NCI-H748 (cell line): ENCODE measurements at regions not wholly inside any gene's neighbourhood (a gene's known extent, or its start where the extent isn't known, plus 50 kb on each side); places are given as distances from the start of the nearest gene placed in this dataset.

Experiments
- DNase-seq: peaks from one replicate; lab custom pipeline; 2025; ENCODE audit not compliant: unreplicated experiment; lab: John Stamatoyannopoulos, UW

GRCh38 chrX:45894864-45895645 lies 650.2 kb downstream of the ZNF674 start:
- DNase-seq, result no peak

- DNase-seq, result no peak
These were observed 655.8 kb downstream of the ZNF674 start for GRCh38 chrX:45889471-45889870.

DNA sequence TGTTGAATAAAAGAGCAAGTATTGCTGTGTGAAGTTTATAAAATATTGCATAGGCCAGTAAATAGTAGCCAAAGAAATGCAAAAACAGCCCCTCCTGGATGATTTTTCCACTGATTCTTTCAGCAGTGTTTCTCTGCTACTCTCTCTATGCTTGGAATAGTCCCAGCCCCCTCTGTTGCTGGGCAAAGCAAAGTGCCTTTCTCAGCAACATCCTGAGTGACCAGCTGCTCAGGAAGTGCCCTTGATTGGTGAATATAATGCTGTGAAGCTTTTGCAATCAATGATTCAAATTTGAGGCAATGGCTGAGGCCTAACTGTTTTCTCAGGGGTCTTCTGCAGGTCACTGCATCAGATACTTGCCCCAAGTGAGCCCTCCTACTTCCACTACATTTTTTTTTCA lies 656.7 kb downstream of the ZNF674 start:
- DNase-seq, result no peak

- no peak for DNase-seq
These were observed 659.3 kb downstream of the ZNF674 start for GRCh38 chrX:45885931-45886330.

DNA sequence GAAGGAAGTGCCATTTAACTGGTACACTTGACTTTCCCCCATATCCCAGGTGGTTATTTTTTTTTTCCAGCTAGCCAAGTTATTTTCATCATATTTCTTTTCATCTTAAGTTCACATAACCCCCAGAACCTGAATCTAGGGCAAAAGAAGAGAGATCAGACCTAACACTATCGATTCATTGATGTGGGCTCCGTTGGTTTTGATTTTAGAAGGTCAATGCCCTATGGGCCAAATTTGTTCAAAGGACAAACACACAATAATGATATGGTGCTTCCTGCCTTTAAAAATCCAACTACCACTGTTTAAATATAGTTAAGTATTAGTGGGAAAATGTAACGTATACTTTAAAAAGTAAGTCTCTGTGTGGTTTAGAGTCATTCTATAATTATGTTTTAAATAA lies 665.7 kb downstream of the ZNF674 start:
- DNase-seq, result no peak

GRCh38 chrX:45876206-45876605 lies 669.0 kb downstream of the ZNF674 start:
- no peak for DNase-seq

GRCh38 chrX:45873781-45874180 lies 671.4 kb downstream of the ZNF674 start:
- DNase-seq, result peak; percentile 28

DNA sequence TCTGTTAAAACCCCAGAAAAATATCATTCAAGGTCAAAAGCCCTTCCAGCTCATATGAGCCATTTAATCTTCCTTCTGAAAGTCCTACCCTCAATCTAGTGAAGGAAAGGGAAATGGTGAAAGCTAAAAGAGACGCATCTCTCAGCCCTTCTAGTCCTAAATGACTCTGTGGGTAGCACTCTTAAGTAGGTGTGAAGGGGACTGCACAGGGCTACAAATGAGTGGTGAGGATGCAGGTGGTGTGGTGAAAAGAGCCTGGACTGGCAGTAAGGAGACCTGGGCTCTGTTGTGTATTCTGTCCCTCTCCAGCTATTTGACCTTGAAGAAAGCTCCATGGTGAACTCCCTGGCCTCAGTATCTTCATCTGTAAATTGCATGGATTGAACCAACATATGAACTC lies 671.8 kb upstream of the DIPK2B start:
- DNase-seq, result no peak

DNA sequence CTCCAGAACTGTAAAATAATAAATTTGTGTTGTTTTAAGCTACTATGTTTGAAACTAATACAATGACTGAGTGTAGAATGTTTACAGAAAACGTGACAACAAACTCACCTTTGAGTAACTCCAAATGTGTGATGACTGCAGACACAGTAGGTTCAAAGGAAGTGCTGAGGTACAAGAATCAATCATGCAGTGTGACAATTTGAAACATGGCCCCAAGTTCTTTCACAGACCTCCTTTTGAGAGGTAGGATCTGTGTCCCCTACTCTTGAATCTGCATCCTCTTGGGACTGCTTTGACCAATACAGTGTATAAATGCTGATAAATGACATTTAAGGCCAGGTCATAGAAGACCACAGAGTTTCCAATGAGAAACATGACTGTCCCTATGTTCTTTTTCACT lies 667.7 kb upstream of the DIPK2B start:
- DNase-seq, result no peak

GRCh38 chrX:45862801-45863200 lies 662.1 kb upstream of the DIPK2B start:
- no peak for DNase-seq

- DNase-seq, result no peak
These were observed 659.8 kb upstream of the DIPK2B start for GRCh38 chrX:45860450-45860849.

DNA sequence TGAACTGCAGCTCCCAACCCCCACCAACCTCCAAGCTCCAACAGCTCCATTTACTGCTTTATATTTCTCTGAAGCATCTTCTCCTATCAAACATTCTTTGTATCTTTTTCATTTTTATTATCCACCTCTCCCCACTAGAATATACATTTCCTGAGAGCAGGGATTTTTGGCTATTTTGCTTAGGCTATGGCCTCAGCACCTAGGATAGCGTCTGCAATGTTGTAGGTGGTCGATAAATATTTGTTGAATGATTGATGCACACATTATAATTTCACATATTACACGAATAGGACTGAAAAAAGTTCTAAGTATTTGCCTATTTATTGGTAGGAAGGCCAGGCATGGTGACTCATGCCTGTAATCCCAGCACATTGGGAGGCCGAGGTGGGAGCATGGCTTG lies 658.7 kb upstream of the DIPK2B start:
- DNase-seq, result no peak

GRCh38 chrX:45852884-45853283 lies 652.2 kb upstream of the DIPK2B start:
- no peak for DNase-seq

- peak; percentile 71 for DNase-seq
These were observed 650.8 kb upstream of the DIPK2B start for GRCh38 chrX:45851434-45851991.

DNA sequence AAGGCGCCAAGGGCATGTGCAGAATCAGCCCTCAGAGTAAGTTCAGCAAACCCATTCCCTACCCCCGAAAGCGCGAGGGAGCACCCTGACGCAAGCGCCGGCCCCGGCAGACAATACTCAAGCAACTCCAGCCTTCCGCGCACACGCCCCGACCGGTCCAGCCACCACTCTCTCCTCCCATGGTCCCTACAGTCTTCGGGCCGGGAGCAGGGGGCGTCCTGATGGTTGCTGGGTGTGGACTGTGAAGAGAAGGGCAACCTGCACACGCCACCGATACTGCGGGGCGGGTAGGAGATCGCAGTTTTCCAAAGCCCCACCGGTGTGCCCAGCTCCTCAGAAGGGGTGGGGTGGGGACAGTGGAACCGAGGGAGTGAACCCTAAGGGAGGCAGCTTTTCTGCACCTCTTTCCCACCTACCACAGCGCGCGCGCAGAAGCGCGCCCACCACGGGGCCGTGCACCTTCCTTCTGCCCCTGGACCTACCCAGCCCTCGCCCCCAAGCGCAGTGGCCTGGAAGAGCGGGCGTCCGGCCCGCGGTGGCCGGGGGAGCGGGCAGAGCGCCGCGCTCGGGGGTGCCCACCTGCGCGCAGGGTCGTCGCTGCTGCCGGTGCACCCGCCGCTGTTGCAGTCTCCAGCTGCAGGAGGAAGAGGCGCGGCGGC lies 650.2 kb upstream of the DIPK2B start:
- peak; percentile 75 for DNase-seq

DNA sequence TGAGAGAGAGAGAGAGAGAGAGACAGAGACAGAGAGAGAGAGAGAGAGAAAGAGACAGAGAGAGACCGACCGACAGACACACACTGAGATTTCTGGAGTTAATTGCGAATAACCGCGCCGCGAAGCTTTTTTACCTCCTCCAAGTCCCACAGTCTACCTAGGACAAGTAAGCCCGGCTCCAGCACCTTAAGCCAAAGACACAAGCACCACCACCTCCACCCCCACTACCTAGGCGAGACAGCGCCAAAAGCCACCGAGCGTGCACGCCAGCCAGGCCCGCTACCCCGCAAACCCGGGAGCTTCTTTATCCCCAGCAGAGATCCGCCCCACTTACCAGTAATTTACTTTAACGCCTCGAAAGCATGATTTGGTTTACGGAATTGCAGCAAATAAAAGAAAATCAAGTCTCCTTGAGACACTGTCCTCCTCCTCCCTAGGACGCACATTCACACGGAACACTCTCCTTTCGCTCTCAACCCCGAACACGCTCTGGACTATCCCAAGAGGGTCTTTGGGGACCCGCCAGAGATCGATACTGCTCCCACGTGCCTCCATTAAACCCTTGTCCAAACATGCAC lies 649.6 kb upstream of the DIPK2B start:
- DNase-seq, result peak; percentile 50

- peak; percentile 58 for DNase-seq
These were observed 648.7 kb upstream of the DIPK2B start for GRCh38 chrX:45849261-45849862.

DNA sequence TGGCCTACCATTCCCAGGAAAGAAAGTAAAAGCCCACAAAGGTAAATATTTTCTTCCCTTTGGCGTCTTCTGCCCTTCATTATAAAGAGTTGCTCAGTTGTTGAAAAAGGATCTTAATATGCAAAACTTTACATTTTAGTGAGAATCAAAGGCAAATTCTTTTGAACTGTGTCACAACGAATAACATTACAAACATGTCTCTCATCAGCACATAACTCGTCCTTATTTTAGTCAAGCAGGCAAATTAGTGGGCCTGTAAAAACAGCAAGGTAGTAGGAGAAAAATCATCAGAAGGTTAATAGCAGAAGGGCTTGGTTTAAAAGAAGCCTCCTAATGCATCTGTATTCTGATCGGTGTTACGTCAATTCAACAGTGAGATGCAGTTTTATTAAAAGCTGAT lies 647.3 kb upstream of the DIPK2B start:
- no peak for DNase-seq

- DNase-seq, result no peak
These were observed 645.7 kb upstream of the DIPK2B start for GRCh38 chrX:45846328-45846727.

DNA sequence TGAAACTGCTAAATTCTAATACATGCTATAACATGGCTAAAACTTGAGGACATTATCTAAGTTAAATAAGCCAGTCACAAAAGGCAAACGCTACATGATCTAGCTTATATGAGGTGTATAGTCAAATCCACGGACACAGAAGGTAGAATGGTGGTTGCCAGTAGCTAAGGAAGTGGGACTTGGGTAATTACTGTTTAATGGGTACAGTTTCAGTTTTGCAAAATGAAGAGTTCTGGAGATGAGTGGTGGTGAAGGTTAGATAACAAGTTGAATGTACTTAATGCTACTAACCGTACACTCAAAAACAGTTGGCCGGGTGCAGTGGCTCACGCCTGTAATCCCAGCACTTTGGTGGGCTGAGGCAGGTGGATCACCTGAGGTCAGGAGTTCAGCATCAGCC lies 644.5 kb upstream of the DIPK2B start:
- no peak for DNase-seq

DNA sequence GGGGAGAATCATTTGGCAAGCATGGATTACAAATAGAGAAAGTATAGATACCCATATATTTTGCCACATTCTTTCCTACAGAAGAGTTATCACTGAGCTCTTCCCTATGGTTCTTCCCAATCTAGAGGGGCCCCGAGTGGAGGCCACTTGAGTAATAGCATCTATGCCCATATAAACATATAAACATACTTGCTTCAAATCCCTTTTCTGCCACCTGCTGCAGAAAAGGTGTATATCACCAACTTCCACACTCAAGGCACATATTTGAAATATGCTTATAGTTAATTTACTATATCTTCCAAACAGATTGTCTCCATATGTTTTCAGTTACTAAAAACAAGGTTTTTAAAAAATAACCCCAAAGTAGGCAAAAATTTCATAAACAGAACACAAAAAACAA lies 642.8 kb upstream of the DIPK2B start:
- peak; percentile 6 for DNase-seq

- DNase-seq, result no peak
These were observed 642.2 kb upstream of the DIPK2B start for GRCh38 chrX:45842926-45843315.
